GM20000 (cell line): ENCODE measurements at regions not wholly inside any gene's neighbourhood (a gene's known extent, or its start where the extent isn't known, plus 50 kb on each side); places are given as distances from the start of the nearest gene placed in this dataset.
"Not testable (repeated sequence)": the region's sequence is repeated elsewhere in the genome, so short reads cannot be mapped to it uniquely, and the experiment has no call there.

Experiments used
- DNase-seq: peaks from one replicate; pipeline ENCODE4 v3.0.0; 2012; ENCODE audit warnings: low spot score
- TF ChIP-seq, protein P1 (sequence below): IDR thresholded peaks from 2 replicates; pipeline ENCODE4 v1.5.1; 2012; ENCODE audit warnings: mild to moderate bottlenecking, control low read depth; ENCODE audit errors: extremely low read depth, missing control alignments

DNA sequence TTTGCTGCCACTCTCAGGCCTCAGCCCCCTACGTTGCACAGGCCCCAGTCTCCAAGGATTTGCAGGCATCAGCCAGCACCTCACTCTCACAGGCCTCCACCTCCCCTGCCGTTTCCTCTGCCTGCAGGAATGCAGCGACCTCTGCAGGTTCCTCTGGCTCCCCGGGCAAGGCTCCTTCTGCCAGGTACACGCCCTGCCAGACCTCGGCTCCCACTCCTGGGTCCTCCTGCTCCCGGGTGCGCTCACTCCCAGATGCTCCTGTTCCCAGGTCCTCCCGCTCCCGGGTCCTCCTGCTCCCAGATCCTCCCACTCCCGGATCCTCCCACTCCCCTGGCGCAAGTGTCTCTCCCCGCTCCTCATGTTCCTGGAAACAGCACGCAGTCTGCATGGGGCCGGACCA is 144.4 kb upstream of the RADX start:
- no peak for DNase-seq
- TF ChIP-seq, protein P1, sequence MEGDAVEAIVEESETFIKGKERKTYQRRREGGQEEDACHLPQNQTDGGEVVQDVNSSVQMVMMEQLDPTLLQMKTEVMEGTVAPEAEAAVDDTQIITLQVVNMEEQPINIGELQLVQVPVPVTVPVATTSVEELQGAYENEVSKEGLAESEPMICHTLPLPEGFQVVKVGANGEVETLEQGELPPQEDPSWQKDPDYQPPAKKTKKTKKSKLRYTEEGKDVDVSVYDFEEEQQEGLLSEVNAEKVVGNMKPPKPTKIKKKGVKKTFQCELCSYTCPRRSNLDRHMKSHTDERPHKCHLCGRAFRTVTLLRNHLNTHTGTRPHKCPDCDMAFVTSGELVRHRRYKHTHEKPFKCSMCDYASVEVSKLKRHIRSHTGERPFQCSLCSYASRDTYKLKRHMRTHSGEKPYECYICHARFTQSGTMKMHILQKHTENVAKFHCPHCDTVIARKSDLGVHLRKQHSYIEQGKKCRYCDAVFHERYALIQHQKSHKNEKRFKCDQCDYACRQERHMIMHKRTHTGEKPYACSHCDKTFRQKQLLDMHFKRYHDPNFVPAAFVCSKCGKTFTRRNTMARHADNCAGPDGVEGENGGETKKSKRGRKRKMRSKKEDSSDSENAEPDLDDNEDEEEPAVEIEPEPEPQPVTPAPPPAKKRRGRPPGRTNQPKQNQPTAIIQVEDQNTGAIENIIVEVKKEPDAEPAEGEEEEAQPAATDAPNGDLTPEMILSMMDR = no peak

DNA sequence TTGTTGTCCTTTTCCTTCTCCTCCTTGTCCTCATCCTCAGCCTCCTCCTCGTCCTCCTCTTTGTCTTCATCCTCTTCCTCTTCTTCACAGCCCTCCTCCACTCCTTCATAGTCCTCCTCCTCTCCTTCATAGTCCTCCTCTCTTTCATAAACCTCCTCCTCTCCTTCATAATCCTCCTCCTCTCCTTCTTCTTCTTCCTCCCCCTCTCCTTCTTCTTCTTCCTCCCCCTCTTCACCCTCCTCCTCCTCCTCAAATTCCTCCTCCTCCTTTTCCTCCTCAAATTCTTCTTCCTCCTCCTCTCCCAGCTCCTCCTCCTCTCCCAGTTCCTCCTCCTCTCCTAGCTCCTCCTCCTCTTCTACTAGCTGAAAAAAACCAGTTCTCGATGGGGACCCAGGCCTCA is 143.8 kb upstream of the RADX start:
- TF ChIP-seq, protein P1 = no peak
- DNase-seq = no peak

DNA sequence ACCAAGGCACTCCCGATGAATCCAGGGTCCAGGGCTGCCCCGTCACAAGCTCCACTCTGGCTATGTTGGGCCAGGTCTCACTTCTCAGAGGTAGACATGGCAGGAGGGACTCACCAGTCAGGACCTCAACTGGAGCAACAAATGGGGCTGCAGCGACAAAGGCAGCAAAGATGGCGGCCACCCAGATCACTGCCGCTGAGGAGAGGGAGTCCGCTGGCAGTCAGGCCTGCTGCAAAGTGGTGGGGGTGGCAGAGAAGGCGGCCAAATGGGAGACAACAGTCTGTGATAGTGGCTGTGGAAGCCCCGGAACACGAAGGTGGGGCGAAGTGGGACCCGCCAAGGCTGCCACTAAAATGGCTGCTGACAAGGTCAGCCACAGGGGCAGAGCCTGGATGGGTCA is 143.3 kb upstream of the RADX start:
- no peak for DNase-seq
- TF ChIP-seq, protein P1 = no peak

DNA sequence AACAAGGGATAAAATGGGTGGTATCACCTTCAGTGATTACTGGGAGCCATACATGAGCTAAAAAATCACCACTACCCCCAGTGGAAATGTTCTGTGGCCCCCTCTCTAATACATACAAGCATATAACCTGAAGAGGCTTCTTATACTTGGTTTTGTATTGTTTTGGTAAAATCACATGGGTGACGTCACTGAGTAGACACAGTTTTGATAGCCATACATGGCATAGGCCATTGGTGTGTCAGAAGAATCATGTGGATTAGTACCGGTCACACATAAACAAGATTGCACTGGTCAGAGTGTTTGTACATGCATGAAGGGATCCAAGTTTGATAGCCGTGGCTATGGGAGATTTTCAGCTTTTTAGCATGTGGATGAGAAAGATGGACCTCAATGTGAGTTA is 131.9 kb upstream of the RADX start:
- TF ChIP-seq, protein P1 = no peak
- DNase-seq = no peak

DNA sequence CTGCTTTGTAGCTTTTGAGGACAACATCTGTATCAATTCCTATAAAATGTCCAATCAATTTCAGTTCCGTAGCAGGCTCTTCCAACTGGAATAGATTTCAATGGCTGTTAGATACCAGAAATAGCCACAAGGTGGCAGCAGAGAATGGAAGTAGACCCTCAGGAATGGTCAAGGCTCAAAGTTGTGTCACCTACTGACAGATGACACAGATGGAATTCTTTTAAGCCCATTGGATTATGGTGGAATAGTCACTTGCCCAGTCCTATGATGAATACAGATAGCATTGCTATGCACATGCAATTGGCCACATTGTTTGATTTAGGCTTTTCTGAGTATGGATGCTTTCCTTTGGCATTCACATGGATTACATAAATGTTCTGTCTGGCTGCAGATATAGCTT is 130.4 kb upstream of the RADX start:
- TF ChIP-seq, protein P1 = peak; percentile 56

DNA sequence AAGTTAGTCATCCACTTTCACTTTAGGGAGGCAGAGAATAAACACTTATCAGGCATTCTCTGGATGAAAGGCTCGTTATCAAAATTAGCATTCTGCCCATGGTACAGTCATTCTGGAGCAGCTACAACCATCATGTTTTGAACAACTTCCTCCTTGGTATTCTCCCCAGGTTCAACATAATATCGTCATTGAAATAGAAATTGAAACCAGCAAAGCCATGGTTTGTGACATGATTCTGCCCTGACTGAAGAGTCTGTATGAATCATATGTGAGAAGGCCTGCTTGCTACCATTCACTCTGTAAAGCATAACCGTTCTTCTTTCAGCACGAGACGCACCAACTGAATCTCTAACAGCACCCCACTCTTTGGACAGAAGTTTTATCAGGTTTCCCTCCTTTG is 127.5 kb upstream of the RADX start:
- TF ChIP-seq, protein P1 = no peak
- peak; percentile 52 for DNase-seq

More for the DNA sequence above, 130.4 kb upstream of the RADX start:
- peak; percentile 16 for DNase-seq

DNA sequence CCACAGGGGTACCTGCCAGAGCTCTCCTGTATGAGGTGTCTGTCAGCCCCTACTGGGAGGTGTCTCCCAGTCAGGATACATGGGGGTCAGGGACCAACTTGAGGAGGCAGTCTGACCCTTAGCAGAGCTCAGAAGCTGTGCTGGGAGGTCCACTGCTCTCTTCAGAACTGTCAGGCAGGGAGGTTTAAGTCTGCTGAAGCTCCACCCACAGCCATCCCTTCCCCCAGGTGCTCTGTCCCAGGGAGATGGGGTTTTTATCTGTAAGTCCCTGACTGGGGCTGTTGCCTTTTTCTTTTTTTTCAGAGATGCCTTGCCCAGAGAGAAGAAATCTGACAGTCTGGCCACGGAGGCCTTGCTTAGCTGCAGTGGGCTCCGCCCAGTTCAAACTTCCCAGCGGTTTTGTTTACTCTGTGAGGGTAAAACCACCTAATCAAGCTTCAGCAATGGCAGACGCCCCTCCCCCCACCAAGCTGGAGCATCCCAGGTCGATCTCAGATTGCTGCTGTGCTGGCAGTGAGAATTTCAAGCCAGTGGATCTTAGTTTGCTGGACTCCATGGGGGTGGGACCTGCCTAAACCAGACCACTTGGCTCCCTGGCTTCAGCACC is 118.5 kb upstream of the RADX start:
- not testable (repeated sequence) for DNase-seq

DNA sequence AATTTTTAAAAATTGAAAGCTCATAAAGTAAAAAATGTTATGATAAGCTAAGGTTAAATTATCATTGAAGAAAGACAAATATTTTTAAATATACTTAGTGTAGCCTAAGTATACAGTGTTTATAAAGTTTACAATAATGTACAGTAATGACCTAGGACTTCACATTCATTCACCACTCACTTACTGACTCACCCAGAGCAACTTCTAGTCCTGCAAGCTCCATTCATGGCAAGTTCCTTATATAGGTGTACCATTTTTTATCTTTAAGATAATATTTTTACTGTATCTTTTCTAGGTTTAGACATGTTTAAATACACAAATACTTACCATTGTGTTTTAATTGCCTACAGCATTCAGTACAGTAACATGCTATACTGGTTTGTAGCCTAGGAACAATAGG is 112.3 kb upstream of the RADX start:
- no peak for DNase-seq
- TF ChIP-seq, protein P1 = no peak
